ENCODE measurements at regions not wholly inside any gene's neighbourhood (a gene's known extent, or its start where the extent isn't known, plus 50 kb on each side); places are given as distances from the start of the nearest gene placed in this dataset.

- TF ChIP-seq CTCF (conservative IDR thresholded peaks at IDR 0.05; ENCODE audit: low read depth, low read length) (no peak), EZH2 (IDR thresholded peaks at IDR 0.05; ENCODE audit: borderline replicate concordance, low read depth, low read length, poor library complexity, severe bottlenecking) (no peak)
Observed at GRCh38 chrX:106284431-106285025, 116.4 kb downstream of the PWWP3B start.

Data from A673 (cell line).